ENCODE measurements at regions not wholly inside any gene's neighbourhood (a gene's known extent, or its start where the extent isn't known, plus 50 kb on each side); places are given as distances from the start of the nearest gene placed in this dataset.
A peak's percentile ranks its signal among the peaks of the same experiment; 100 is the strongest.

GRCh38 chr6:149233056-149233715, 84.3 kb upstream of the TAB2 start (continued):
- TF ChIP-seq ATF4 (CRISPR knock-in tag; IDR thresholded peaks at IDR 0.05) (peak; percentile 44; the same call in 1 of the 2 replicates), ZNF707 (CRISPR knock-in tag; conservative IDR thresholded peaks at IDR 0.05) (no peak), ZNF766 (CRISPR knock-in tag; conservative IDR thresholded peaks at IDR 0.05) (peak; percentile 93), JUND (IDR thresholded peaks at IDR 0.05; ENCODE audit: borderline replicate concordance, low read depth, low read length) (peak; percentile 85), JUND (tag; IDR thresholded peaks at IDR 0.05; ENCODE audit: borderline replicate concordance, low read depth, low read length) (peak; percentile 75; the same call in 2 of the 3 replicates), FOS (IDR thresholded peaks at IDR 0.05; ENCODE audit: extremely low read depth, insufficient read length) (peak; percentile 14), PRDM10 (IDR thresholded peaks at IDR 0.05; ENCODE audit: partially characterized antibody) (peak; percentile 58), YY1 (IDR thresholded peaks at IDR 0.05; ENCODE audit: borderline replicate concordance in 1 of 3, control insufficient read depth in 1 of 3, extremely low read depth in 1 of 3, insufficient read depth in 3 of 3, insufficient read length in 1 of 3, insufficient replicate concordance in 2 of 3, low read depth in 1 of 3, low read length in 2 of 3) (no peak), SNIP1 (IDR thresholded peaks at IDR 0.05; ENCODE audit: low read depth) (no peak), MTA3 (IDR thresholded peaks at IDR 0.05; ENCODE audit: borderline replicate concordance) (no peak), ILF3 (IDR thresholded peaks at IDR 0.05; ENCODE audit: borderline replicate concordance) (no peak), CC2D1A (IDR thresholded peaks at IDR 0.05) (no peak), GTF3C2 (IDR thresholded peaks at IDR 0.05; ENCODE audit: borderline replicate concordance, extremely low read depth, insufficient read length) (no peak), ZKSCAN3 (CRISPR knock-in tag; IDR thresholded peaks at IDR 0.05) (no peak), XRCC3 (IDR thresholded peaks at IDR 0.05) (no peak), C11orf30 (IDR thresholded peaks at IDR 0.05; ENCODE audit: low read depth) (0 out of 2 replicates have a peak, but pooled peaks have one; percentile 11), ZNF232 (CRISPR knock-in tag; IDR thresholded peaks at IDR 0.05) (no peak), FIP1L1 (IDR thresholded peaks at IDR 0.05; ENCODE audit: low read depth, low read length, poor library complexity, severe bottlenecking) (no peak), TEAD1 (CRISPR knock-in tag; IDR thresholded peaks at IDR 0.05) (no peak), SMARCA4 (IDR thresholded peaks at IDR 0.05) (peak; percentile 61; the same call in 1 of the 2 replicates), SP1 (CRISPR knock-in tag; IDR thresholded peaks at IDR 0.05) (no peak)
